A673 (cell line): ENCODE measurements at regions not wholly inside any gene's neighbourhood (a gene's known extent, or its start where the extent isn't known, plus 50 kb on each side); places are given as distances from the start of the nearest gene placed in this dataset.

Source experiments
- BruUV-seq: library from RNA; stranded (reverse); fragments of 400-500 nt; replicated peaks from 2 replicates; lab custom pipeline; 2021; lab: Mats Ljungman, UMichigan
- CTCF ChIA-PET: fragments of 300-600 bp; sonication (Branson Sonifier 250); formaldehyde crosslinking; loops from one replicate; lab custom pipeline; 2022; ENCODE audit warnings: antibody characterized with exemption; lab: Charles Lee
- POLR2A ChIA-PET: fragments of 300-600 bp; sonication (Branson Sonifier 250); formaldehyde crosslinking; loops from one replicate; lab custom pipeline; 2022; ENCODE audit warnings: antibody characterized with exemption; ENCODE audit not compliant: low non-redundant PET; lab: Charles Lee
- DNase-seq: peaks from one replicate; pipeline ENCODE4 v3.0.0-alpha.2; 2015; ENCODE audit warnings: low spot score
- H3K27ac ChIP-seq: fragments of 200-600 bp; sonication (generic); 2 replicates; pipeline ENCODE4 v1.5.1; 2016; ENCODE audit warnings: mixed run types, low read depth, mild to moderate bottlenecking, mixed read lengths, antibody characterized with exemption, low read length; ENCODE audit not compliant: poor library complexity, severe bottlenecking
- H3K27me3 ChIP-seq: fragments of 200-600 bp; sonication (generic); replicated peaks from 2 replicates; pipeline ENCODE4 v1.6.1; 2017; ENCODE audit warnings: mixed run types, low read depth, mild to moderate bottlenecking, mixed read lengths, antibody characterized with exemption, low read length; ENCODE audit not compliant: insufficient read depth, poor library complexity
- H3K36me3 ChIP-seq: fragments of 200-600 bp; sonication (generic); 2 replicates; pipeline ENCODE4 v1.6.1; 2016; ENCODE audit warnings: mixed run types, mild to moderate bottlenecking, mixed read lengths, antibody characterized with exemption, low read length; ENCODE audit not compliant: insufficient read depth, poor library complexity, severe bottlenecking
- H3K4me1 ChIP-seq: fragments of 200-600 bp; sonication (generic); 2 replicates; pipeline ENCODE4 v1.6.1; 2017; ENCODE audit warnings: mixed run types, mild to moderate bottlenecking, mixed read lengths, antibody characterized with exemption, low read length; ENCODE audit not compliant: insufficient read depth, poor library complexity, severe bottlenecking
- H3K4me3 ChIP-seq: fragments of 200-600 bp; sonication (generic); 2 replicates; pipeline ENCODE4 v1.5.1; 2016; ENCODE audit warnings: low read depth, mixed run types, mild to moderate bottlenecking, mixed read lengths, low read length; ENCODE audit not compliant: poor library complexity, severe bottlenecking
- H3K9me3 ChIP-seq: fragments of 200-600 bp; sonication (generic); 2 replicates; pipeline ENCODE4 v1.6.1; 2016; ENCODE audit warnings: mixed run types, low read depth, mild to moderate bottlenecking, mixed read lengths, antibody characterized with exemption, low read length; ENCODE audit not compliant: poor library complexity, severe bottlenecking
- CTCF ChIP-seq: fragments of 300-800, 200-600 bp; sonication (generic); conservative IDR thresholded peaks from 2 replicates; pipeline ENCODE4 v1.5.1; 2017; ENCODE audit warnings: low read depth, mild to moderate bottlenecking, antibody characterized with exemption, low read length, moderate library complexity, mixed read lengths
- EZH2 ChIP-seq: fragments of 200-600 bp; sonication (generic); IDR thresholded peaks from 2 replicates; pipeline ENCODE4 v1.6.1; 2017; ENCODE audit warnings: borderline replicate concordance, low read depth, mild to moderate bottlenecking, mixed read lengths, antibody characterized with exemption, low read length; ENCODE audit not compliant: poor library complexity, severe bottlenecking
- intact Hi-C: fragments of 100-400 bp; cut with micrococcal nuclease; formaldehyde crosslinking; loops from one replicate; pipeline ENCODE4 v1.10.0; 2022; ENCODE audit not compliant: unreplicated experiment

GRCh38 chr5:89117124-89117644, 234.2 kb upstream of the MEF2C start:
- no peaks in the 10 kb centered on the region for H3K9me3 ChIP-seq
- no peaks in the 10 kb centered on the region for H3K27me3 ChIP-seq
- CTCF ChIA-PET: no interaction called here
- H3K4me1 ChIP-seq: no peaks in the 10 kb centered on the region
- H3K4me3 ChIP-seq: no peak overlapping the region
- no peak overlapping the region for H3K27ac ChIP-seq
- H3K36me3 ChIP-seq: no peaks in the 10 kb centered on the region
- DNase-seq: no peak
- POLR2A ChIA-PET: no interaction called here
- no TSS peak for BruUV-seq
- TF ChIP-seq EZH2: no peak
- TF ChIP-seq CTCF: no peak
- intact Hi-C loops: no loop called here

- Histone ChIP-seq H3K27ac (no peak overlapping the region), H3K4me3 (no peak overlapping the region), H3K9me3 (no peaks in the 10 kb centered on the region), H3K36me3 (no peaks in the 10 kb centered on the region), H3K27me3 (no peaks in the 10 kb centered on the region), H3K4me1 (no peaks in the 10 kb centered on the region)
- ChIA-PET POLR2A (interaction anchor here (0.6 kb wide), 1 partner anchor 228 kb away, joined by 5 read pairs; the partner anchor contains the start of gene MEF2C), CTCF (no interaction called here)
- no peak for DNase-seq
- BruUV-seq: no TSS peak
- TF ChIP-seq EZH2 (no peak), CTCF (no peak)
- intact Hi-C loops: no loop called here
These were observed 228.1 kb upstream of the MEF2C start for GRCh38 chr5:89110916-89111646.

GRCh38 chr5:89106480-89106879, 223.5 kb upstream of the MEF2C start:
- CTCF ChIA-PET: no interaction called here
- Histone ChIP-seq H3K4me3 (no peak overlapping the region), H3K9me3 (no peaks in the 10 kb centered on the region), H3K27me3 (no peaks in the 10 kb centered on the region), H3K4me1 (no peaks in the 10 kb centered on the region), H3K27ac (no peak overlapping the region), H3K36me3 (no peaks in the 10 kb centered on the region)
- TF ChIP-seq EZH2: no peak
- no peak for TF ChIP-seq CTCF
- intact Hi-C loops: no loop called here
- BruUV-seq: no TSS peak
- no peak for DNase-seq
- POLR2A ChIA-PET: no interaction called here
